HFFc6 (cell line): ENCODE measurements at regions not wholly inside any gene's neighbourhood (a gene's known extent, or its start where the extent isn't known, plus 50 kb on each side); places are given as distances from the start of the nearest gene placed in this dataset.

ENCODE experiments used
- DNase-seq: peaks from one replicate; pipeline ENCODE4 v3.0.0-alpha.2; 2018
- H3K27ac Mint-ChIP-seq: 2 replicates; pipeline ENCODE4 v1.8.0; 2020; ENCODE audit warnings: mild to moderate bottlenecking, mixed read lengths
- H3K27me3 Mint-ChIP-seq: 2 replicates; pipeline ENCODE4 v1.8.0; 2021; ENCODE audit warnings: mild to moderate bottlenecking, moderate library complexity, mixed read lengths; ENCODE audit not compliant: insufficient read depth
- H3K36me3 Mint-ChIP-seq: 2 replicates; pipeline ENCODE4 v1.8.0; 2021; ENCODE audit warnings: low read depth, mixed read lengths
- H3K4me1 Mint-ChIP-seq: 2 replicates; pipeline ENCODE4 v1.8.0; 2020; ENCODE audit warnings: low read depth, mixed read lengths
- H3K4me3 Mint-ChIP-seq: 2 replicates; pipeline ENCODE4 v1.8.0; 2020; ENCODE audit warnings: mild to moderate bottlenecking, moderate library complexity, mixed read lengths
- H3K9me3 Mint-ChIP-seq: 2 replicates; pipeline ENCODE4 v1.8.0; 2020; ENCODE audit warnings: mild to moderate bottlenecking, mixed read lengths
- TF ChIP-seq, protein P1 (sequence below): fragments of 200-600 bp; sonication (generic); IDR thresholded peaks from 2 replicates; pipeline ENCODE4 v1.5.0; 2021; ENCODE audit warnings: antibody characterized with exemption, mild to moderate bottlenecking

GRCh38 chr9:89786655-89787054 lies 181.8 kb downstream of the GADD45G start:
- Mint-ChIP-seq H3K4me1 (no peaks in the 10 kb centered on the region), H3K27ac (no peak overlapping the region), H3K36me3 (no peaks in the 10 kb centered on the region; the same call in 1 of the 2 replicates), H3K27me3 (peaks cover 4% of the 10 kb centered on the region), H3K9me3 (peaks cover 24% of the 10 kb centered on the region), H3K4me3 (no peak overlapping the region)
- no peak for DNase-seq
- TF ChIP-seq, protein P1, sequence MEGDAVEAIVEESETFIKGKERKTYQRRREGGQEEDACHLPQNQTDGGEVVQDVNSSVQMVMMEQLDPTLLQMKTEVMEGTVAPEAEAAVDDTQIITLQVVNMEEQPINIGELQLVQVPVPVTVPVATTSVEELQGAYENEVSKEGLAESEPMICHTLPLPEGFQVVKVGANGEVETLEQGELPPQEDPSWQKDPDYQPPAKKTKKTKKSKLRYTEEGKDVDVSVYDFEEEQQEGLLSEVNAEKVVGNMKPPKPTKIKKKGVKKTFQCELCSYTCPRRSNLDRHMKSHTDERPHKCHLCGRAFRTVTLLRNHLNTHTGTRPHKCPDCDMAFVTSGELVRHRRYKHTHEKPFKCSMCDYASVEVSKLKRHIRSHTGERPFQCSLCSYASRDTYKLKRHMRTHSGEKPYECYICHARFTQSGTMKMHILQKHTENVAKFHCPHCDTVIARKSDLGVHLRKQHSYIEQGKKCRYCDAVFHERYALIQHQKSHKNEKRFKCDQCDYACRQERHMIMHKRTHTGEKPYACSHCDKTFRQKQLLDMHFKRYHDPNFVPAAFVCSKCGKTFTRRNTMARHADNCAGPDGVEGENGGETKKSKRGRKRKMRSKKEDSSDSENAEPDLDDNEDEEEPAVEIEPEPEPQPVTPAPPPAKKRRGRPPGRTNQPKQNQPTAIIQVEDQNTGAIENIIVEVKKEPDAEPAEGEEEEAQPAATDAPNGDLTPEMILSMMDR = no peak

- H3K27me3 Mint-ChIP-seq = peaks cover 4% of the 10 kb centered on the region
- no peaks in the 10 kb centered on the region for H3K4me1 Mint-ChIP-seq
- no peaks in the 10 kb centered on the region; the same call in 1 of the 2 replicates for H3K36me3 Mint-ChIP-seq
- peaks cover 22% of the 10 kb centered on the region for H3K9me3 Mint-ChIP-seq
- DNase-seq = no peak
- no peak overlapping the region for H3K27ac Mint-ChIP-seq
- no peak overlapping the region for H3K4me3 Mint-ChIP-seq
- TF ChIP-seq, protein P1 = no peak
These were observed 182.8 kb downstream of the GADD45G start for GRCh38 chr9:89787595-89787994.

DNA sequence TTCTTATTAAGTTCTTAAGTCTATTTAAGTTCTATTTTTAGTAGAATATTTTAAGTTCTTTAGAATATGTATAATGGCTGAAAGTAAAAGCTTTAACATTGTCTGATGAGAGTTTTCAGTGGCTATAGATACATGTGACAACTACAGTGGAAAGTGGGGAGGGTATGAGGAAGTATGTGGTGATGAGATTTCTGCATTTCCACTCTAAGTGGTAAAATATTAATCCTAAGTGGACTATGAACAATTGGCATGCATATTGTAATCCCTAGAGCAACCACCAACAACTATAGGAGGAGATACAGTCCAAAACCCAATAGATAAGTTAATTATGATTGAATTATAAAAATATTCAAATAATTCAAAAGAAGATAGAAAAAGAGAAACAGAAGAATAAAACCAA lies 183.6 kb downstream of the GADD45G start:
- H3K9me3 Mint-ChIP-seq = peaks cover 29% of the 10 kb centered on the region
- peaks cover 4% of the 10 kb centered on the region for H3K27me3 Mint-ChIP-seq
- no peaks in the 10 kb centered on the region; the same call in 1 of the 2 replicates for H3K36me3 Mint-ChIP-seq
- H3K4me3 Mint-ChIP-seq = no peak overlapping the region
- TF ChIP-seq, protein P1 = no peak
- no peak for DNase-seq
- no peaks in the 10 kb centered on the region for H3K4me1 Mint-ChIP-seq
- no peak overlapping the region for H3K27ac Mint-ChIP-seq

GRCh38 chr9:89789922-89790510 lies 185.2 kb downstream of the GADD45G start:
- DNase-seq = no peak
- Mint-ChIP-seq H3K27me3 (peaks cover 4% of the 10 kb centered on the region), H3K4me1 (no peaks in the 10 kb centered on the region), H3K27ac (no peak overlapping the region), H3K4me3 (no peak overlapping the region), H3K36me3 (peaks cover 4% of the 10 kb centered on the region; the same call in 1 of the 2 replicates), H3K9me3 (peaks cover 33% of the 10 kb centered on the region)
- TF ChIP-seq, protein P1 = no peak

GRCh38 chr9:89790542-89791109 lies 185.8 kb downstream of the GADD45G start:
- H3K27me3 Mint-ChIP-seq = peaks cover 4% of the 10 kb centered on the region
- TF ChIP-seq, protein P1 = no peak
- peaks cover 38% of the 10 kb centered on the region for H3K9me3 Mint-ChIP-seq
- H3K36me3 Mint-ChIP-seq = peaks cover 4% of the 10 kb centered on the region; the same call in 1 of the 2 replicates
- no peak for DNase-seq
- H3K4me3 Mint-ChIP-seq = no peak overlapping the region
- no peaks in the 10 kb centered on the region for H3K4me1 Mint-ChIP-seq
- H3K27ac Mint-ChIP-seq = no peak overlapping the region
